HEK293 (cell line): ENCODE measurements at regions not wholly inside any gene's neighbourhood (a gene's known extent, or its start where the extent isn't known, plus 50 kb on each side); places are given as distances from the start of the nearest gene placed in this dataset.

Source experiments
- BCL11B ChIP-seq: fragments of 450-650 bp; formaldehyde crosslinking; IDR thresholded peaks from 2 replicates; pipeline ENCODE4 v1.5.1; 2016; ENCODE audit warnings: low read depth, missing biosample characterization, missing genetic modification characterization
- CTCF ChIP-seq: fragments of 450-650 bp; formaldehyde crosslinking; IDR thresholded peaks from 2 replicates; pipeline ENCODE4 v1.5.1; 2016; ENCODE audit warnings: missing biosample characterization, missing genetic modification characterization
- MZF1 ChIP-seq: fragments of 450-650 bp; formaldehyde crosslinking; IDR thresholded peaks from 2 replicates; pipeline ENCODE4 v1.5.1; 2017; ENCODE audit warnings: missing biosample characterization, missing genetic modification characterization, borderline replicate concordance
- ZBTB17 ChIP-seq: fragments of 450-650 bp; formaldehyde crosslinking; IDR thresholded peaks from 2 replicates; pipeline ENCODE4 v1.5.1; 2016; ENCODE audit warnings: missing biosample characterization, missing genetic modification characterization
- ZBTB20 ChIP-seq: fragments of 450-650 bp; formaldehyde crosslinking; IDR thresholded peaks from 2 replicates; pipeline ENCODE4 v1.5.1; 2016; ENCODE audit warnings: missing biosample characterization, missing genetic modification characterization
- ZBTB7A ChIP-seq: fragments of 450-650 bp; formaldehyde crosslinking; IDR thresholded peaks from 2 replicates; pipeline ENCODE4 v1.5.1; 2016; ENCODE audit warnings: low read depth, missing biosample characterization, missing genetic modification characterization
- ZNF239 ChIP-seq: fragments of 450-650 bp; formaldehyde crosslinking; IDR thresholded peaks from 2 replicates; pipeline ENCODE4 v1.5.1; 2016; ENCODE audit warnings: missing biosample characterization, missing genetic modification characterization

DNA sequence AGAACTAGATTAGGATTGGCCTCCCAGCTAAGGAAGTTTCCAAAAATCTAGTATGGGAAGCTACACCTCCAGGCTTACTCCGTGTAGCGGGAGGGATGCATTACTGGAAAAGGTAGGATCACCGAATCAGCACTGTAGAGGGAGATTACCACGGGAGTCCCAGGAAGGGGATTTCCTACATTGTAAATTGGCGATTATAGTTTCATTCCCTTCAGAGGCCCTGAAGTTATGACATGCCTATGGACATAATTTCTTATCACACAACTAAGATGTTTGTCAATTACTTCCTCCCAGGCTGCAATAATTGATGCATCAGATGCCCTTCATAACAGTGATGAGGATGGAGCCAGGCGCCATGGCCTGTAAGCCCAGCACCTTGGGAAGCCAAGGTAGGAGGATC is 71.2 kb upstream of the NR4A3 start:
- TF ChIP-seq ZNF239 (tag by site-specific recombination) (no peak), ZBTB17 (tag by site-specific recombination) (no peak), CTCF (tag by site-specific recombination) (no peak), ZBTB7A (tag by site-specific recombination) (no peak), BCL11B (tag by site-specific recombination) (no peak), ZBTB20 (tag by site-specific recombination) (no peak), MZF1 (no peak)
